ENCODE measurements at regions not wholly inside any gene's neighbourhood (a gene's known extent, or its start where the extent isn't known, plus 50 kb on each side); places are given as distances from the start of the nearest gene placed in this dataset.
"Not testable (repeated sequence)": the region's sequence is repeated elsewhere in the genome, so short reads cannot be mapped to it uniquely, and the experiment has no call there.

GRCh38 chr3:70617349-70617748 lies 304.9 kb upstream of the MDFIC2 start:
- H3K36me3 ChIP-seq (ENCODE audit: control insufficient read depth in 1 of 2, insufficient read depth in 2 of 2, low read length in 2 of 2); CTCF ChIA-PET; DNase-seq (ENCODE audit: low read depth, low spot score); H3K9me2 ChIP-seq (ENCODE audit: insufficient read depth); intact Hi-C loops (cut with micrococcal nuclease); RAD21 ChIA-PET (ENCODE audit: low non-redundant PET in 1 of 2, low total read pairs in 2 of 2, uncharacterized antibody in 2 of 2, unreplicated experiment in 2 of 2); H3K79me2 ChIP-seq (ENCODE audit: insufficient read depth, low read length); H3K4me1 ChIP-seq (ENCODE audit: control insufficient read depth in 1 of 2, insufficient read depth in 2 of 2, low read length in 2 of 2); ATAC-seq; H3K4me3 ChIP-seq (replicated peaks in 1 of 2; ENCODE audit: low read depth in 1 of 2, low read length in 2 of 2); H3K9ac ChIP-seq (ENCODE audit: low read length); H3K27ac ChIP-seq (ENCODE audit: low read depth, low read length); BruUV-seq (replicated peaks); H3K27me3 ChIP-seq (ENCODE audit: insufficient read depth, low read length); H2AFZ ChIP-seq (ENCODE audit: low read depth, low read length, poor library complexity, severe bottlenecking); H3K9me3 ChIP-seq (ENCODE audit: control insufficient read depth in 1 of 2, insufficient read depth in 1 of 2, low read depth in 1 of 2, low read length in 2 of 2); POLR2A ChIA-PET; H3K4me2 ChIP-seq (ENCODE audit: low read length); H4K20me1 ChIP-seq (ENCODE audit: insufficient read depth): not testable (repeated sequence)

- H3K79me2 ChIP-seq (ENCODE audit: insufficient read depth, low read length), result no peaks in the 10 kb centered on the region
- H3K9me2 ChIP-seq (ENCODE audit: insufficient read depth), result no peaks in the 10 kb centered on the region
- no peaks in the 10 kb centered on the region for H3K27me3 ChIP-seq (ENCODE audit: insufficient read depth, low read length)
- H3K36me3 ChIP-seq (ENCODE audit: control insufficient read depth in 1 of 2, insufficient read depth in 2 of 2, low read length in 2 of 2), result no peaks in the 10 kb centered on the region
- H3K4me3 ChIP-seq (replicated peaks in 1 of 2; ENCODE audit: low read depth in 1 of 2, low read length in 2 of 2), result no peak overlapping the region
- H3K9me3 ChIP-seq (ENCODE audit: control insufficient read depth in 1 of 2, insufficient read depth in 1 of 2, low read depth in 1 of 2, low read length in 2 of 2), result no peaks in the 10 kb centered on the region; a peak in 1 of 4 replicates
- H4K20me1 ChIP-seq (ENCODE audit: insufficient read depth), result no peaks in the 10 kb centered on the region
- H3K4me2 ChIP-seq (ENCODE audit: low read length), result no peak overlapping the region
- no peaks in the 10 kb centered on the region for H3K4me1 ChIP-seq (ENCODE audit: control insufficient read depth in 1 of 2, insufficient read depth in 2 of 2, low read length in 2 of 2)
- ChIA-PET CTCF (no interaction called here), POLR2A (no interaction called here), RAD21 (ENCODE audit: low non-redundant PET in 1 of 2, low total read pairs in 2 of 2, uncharacterized antibody in 2 of 2, unreplicated experiment in 2 of 2) (no interaction called here)
- intact Hi-C loops (cut with micrococcal nuclease), result no loop called here
- no peak for ATAC-seq
- no peak overlapping the region for H3K9ac ChIP-seq (ENCODE audit: low read length)
- BruUV-seq (replicated peaks), result no TSS peak
- no peak for DNase-seq (ENCODE audit: low read depth, low spot score)
- no peak overlapping the region for H3K27ac ChIP-seq (ENCODE audit: low read depth, low read length)
- H2AFZ ChIP-seq (ENCODE audit: low read depth, low read length, poor library complexity, severe bottlenecking), result no peak overlapping the region
- TF ChIP-seq REST (IDR thresholded peaks at IDR 0.05; ENCODE audit: low read depth), result no peak
- TF ChIP-seq ZNF274 (IDR thresholded peaks at IDR 0.05; ENCODE audit: low read depth, low read length), result no peak
- no peak for TF ChIP-seq SIN3A (IDR thresholded peaks at IDR 0.05; ENCODE audit: low read depth)
- no peak for TF ChIP-seq EZH2 (IDR thresholded peaks at IDR 0.05)
- TF ChIP-seq EZH2phosphoT487 (IDR thresholded peaks at IDR 0.05; ENCODE audit: borderline replicate concordance), result no peak
- TF ChIP-seq MAX (IDR thresholded peaks at IDR 0.05), result no peak
- no peak for TF ChIP-seq SRF (IDR thresholded peaks at IDR 0.05; ENCODE audit: low read depth)
- TF ChIP-seq EGR1 (IDR thresholded peaks at IDR 0.05; ENCODE audit: low read depth), result no peak
- TF ChIP-seq ZFX (IDR thresholded peaks at IDR 0.05), result no peak
- no peak for TF ChIP-seq POLR2AphosphoS5 (IDR thresholded peaks at IDR 0.05; ENCODE audit: low read depth, low read length)
- no peak for TF ChIP-seq YY1 (IDR thresholded peaks at IDR 0.05; ENCODE audit: extremely low read depth, insufficient replicate concordance, low read depth, low read length)
- no peak for TF ChIP-seq TCF7L2 (IDR thresholded peaks at IDR 0.05; ENCODE audit: borderline replicate concordance, extremely low read depth, insufficient read depth, insufficient read length)
- no peak for TF ChIP-seq RAD21 (IDR thresholded peaks at IDR 0.05; ENCODE audit: low read depth)
- TF ChIP-seq CBX3 (IDR thresholded peaks at IDR 0.05; ENCODE audit: low read depth), result no peak
- no peak for TF ChIP-seq FOSL1 (IDR thresholded peaks at IDR 0.05; ENCODE audit: low read depth)
- TF ChIP-seq POLR2A (IDR thresholded peaks at IDR 0.05; ENCODE audit: borderline replicate concordance, extremely low read depth, insufficient read depth, insufficient read length), result no peak
- TF ChIP-seq ELF1 (IDR thresholded peaks at IDR 0.05; ENCODE audit: borderline replicate concordance, low read depth), result no peak
- no peak for TF ChIP-seq ZBTB33 (IDR thresholded peaks at IDR 0.05; ENCODE audit: extremely low read depth, insufficient replicate concordance, low read length)
Measured at GRCh38 chr3:70615286-70615685, 302.8 kb upstream of the MDFIC2 start.
